ENCODE measurements at regions not wholly inside any gene's neighbourhood (a gene's known extent, or its start where the extent isn't known, plus 50 kb on each side); places are given as distances from the start of the nearest gene placed in this dataset.

DNA sequence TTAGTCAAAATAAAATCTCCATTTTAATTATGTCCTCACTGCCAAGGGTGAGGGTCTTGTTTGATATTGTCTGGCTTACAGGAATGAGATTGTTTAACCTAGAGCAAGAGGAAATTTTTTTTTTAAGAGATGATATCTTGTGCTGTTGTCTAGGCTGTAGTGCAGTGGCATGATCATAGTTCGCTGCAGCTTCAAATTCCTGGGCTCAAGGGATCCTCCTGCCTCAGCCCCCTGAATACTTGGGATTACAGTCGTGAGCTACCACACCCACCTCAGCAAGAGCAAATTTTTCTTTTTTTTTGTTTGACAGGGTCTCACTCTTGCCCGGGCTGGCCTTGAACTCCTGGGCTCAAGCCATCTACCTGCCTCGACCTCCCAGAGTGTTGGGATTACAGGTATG is 84.6 kb downstream of the DISP1 start:
- POLR2A ChIA-PET (ENCODE audit: unreplicated experiment), result no interaction called here
- CTCF ChIA-PET, result no interaction called here
- intact Hi-C loops (cut with micrococcal nuclease), result loop anchor here (2.0 kb wide), 1 partner anchor 13 kb away; no protein-coding TSS in a partner anchor

DNA sequence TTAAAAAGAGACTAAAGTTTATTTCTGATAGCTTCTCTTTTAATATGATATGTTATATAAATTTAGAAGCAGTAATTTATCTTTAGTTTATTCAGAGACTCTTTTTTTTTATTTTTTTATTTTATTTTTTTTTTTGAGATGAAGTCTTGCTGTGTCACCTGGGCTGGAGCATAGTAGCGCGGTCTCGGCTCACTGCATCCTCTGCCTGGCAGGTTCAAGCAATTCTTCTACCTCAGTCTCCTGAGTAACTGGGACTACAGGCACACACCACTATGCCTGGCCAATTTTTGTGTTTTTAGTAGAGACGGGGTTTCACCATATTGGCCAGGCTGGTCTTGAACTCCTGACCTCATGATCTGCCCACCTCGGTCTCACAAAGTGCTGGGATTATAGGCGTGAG is 89.6 kb downstream of the DISP1 start:
- intact Hi-C loops (cut with micrococcal nuclease), result no loop called here
- H3K27me3 ChIP-seq (ENCODE audit: low read length), result no peaks in the 10 kb centered on the region
- CTCF ChIA-PET, result no interaction called here

More for the DNA sequence above, 84.6 kb downstream of the DISP1 start:
- no peak for DNase-seq
- Histone ChIP-seq H3K27me3 (ENCODE audit: low read length) (no peaks in the 10 kb centered on the region), H3K79me2 (ENCODE audit: low read length) (no peaks in the 10 kb centered on the region), H3K9me2 (replicated peaks; ENCODE audit: low read length) (no peaks in the 10 kb centered on the region), H3K36me3 (ENCODE audit: low read depth, low read length) (no peaks in the 10 kb centered on the region), H3K9me3 (ENCODE audit: low read length) (no peaks in the 10 kb centered on the region), H3K9ac (ENCODE audit: low read length) (no peak overlapping the region), H3K27ac (ENCODE audit: low read length) (no peak overlapping the region), H3K4me2 (ENCODE audit: low read length) (no peak overlapping the region), H3F3A (ENCODE audit: low read length, unreplicated experiment) (no peaks in the 10 kb centered on the region), H3K4me3 (ENCODE audit: low read length) (no peak overlapping the region), H4K20me1 (ENCODE audit: low read length) (no peaks in the 10 kb centered on the region), H3K4me1 (ENCODE audit: insufficient read depth, low read length) (peaks cover 19% of the 10 kb centered on the region), H2AFZ (ENCODE audit: low read length) (no peak overlapping the region)
- TF ChIP-seq, protein P1, sequence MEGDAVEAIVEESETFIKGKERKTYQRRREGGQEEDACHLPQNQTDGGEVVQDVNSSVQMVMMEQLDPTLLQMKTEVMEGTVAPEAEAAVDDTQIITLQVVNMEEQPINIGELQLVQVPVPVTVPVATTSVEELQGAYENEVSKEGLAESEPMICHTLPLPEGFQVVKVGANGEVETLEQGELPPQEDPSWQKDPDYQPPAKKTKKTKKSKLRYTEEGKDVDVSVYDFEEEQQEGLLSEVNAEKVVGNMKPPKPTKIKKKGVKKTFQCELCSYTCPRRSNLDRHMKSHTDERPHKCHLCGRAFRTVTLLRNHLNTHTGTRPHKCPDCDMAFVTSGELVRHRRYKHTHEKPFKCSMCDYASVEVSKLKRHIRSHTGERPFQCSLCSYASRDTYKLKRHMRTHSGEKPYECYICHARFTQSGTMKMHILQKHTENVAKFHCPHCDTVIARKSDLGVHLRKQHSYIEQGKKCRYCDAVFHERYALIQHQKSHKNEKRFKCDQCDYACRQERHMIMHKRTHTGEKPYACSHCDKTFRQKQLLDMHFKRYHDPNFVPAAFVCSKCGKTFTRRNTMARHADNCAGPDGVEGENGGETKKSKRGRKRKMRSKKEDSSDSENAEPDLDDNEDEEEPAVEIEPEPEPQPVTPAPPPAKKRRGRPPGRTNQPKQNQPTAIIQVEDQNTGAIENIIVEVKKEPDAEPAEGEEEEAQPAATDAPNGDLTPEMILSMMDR (conservative IDR thresholded peaks at IDR 0.05; ENCODE audit: low read depth, low read length), result no peak
- TF ChIP-seq EZH2 (IDR thresholded peaks at IDR 0.05; ENCODE audit: low read length, unreplicated experiment) (no peak), EZH2phosphoT487 (IDR thresholded peaks at IDR 0.05; ENCODE audit: borderline replicate concordance, low read length) (no peak)
- no peak for ATAC-seq
- BruUV-seq (replicated peaks), result no TSS peak

DNA sequence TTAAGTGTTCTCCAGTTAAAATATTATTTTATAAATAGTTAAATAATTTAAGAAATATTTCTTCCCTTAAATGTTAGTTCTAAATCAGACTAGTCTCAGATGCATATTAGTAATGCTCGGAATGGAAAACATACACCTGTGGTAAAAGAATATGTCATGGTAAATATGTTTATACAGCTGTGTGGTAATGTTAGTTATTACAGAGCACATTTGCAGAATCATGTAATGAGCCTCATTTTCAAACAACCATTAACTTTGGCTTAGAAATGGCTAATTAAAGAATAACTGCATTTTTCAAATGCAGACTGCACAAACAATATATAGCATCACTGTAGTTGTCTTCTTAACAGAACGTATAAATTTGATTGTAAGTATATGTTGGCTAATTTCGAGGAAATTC is 90.3 kb downstream of the DISP1 start:
- Histone ChIP-seq H3K4me3 (ENCODE audit: low read length) (no peak overlapping the region), H2AFZ (ENCODE audit: low read length) (no peak overlapping the region), H3K9ac (ENCODE audit: low read length) (no peak overlapping the region), H3K9me3 (ENCODE audit: low read length) (no peaks in the 10 kb centered on the region), H3F3A (ENCODE audit: low read length, unreplicated experiment) (no peaks in the 10 kb centered on the region), H4K20me1 (ENCODE audit: low read length) (no peaks in the 10 kb centered on the region), H3K4me2 (ENCODE audit: low read length) (no peak overlapping the region), H3K27me3 (ENCODE audit: low read length) (no peaks in the 10 kb centered on the region), H3K4me1 (ENCODE audit: insufficient read depth, low read length) (peaks cover 1% of the 10 kb centered on the region; the same call in 1 of the 2 replicates), H3K36me3 (ENCODE audit: low read depth, low read length) (no peaks in the 10 kb centered on the region), H3K79me2 (ENCODE audit: low read length) (no peaks in the 10 kb centered on the region), H3K27ac (ENCODE audit: low read length) (no peak overlapping the region), H3K9me2 (replicated peaks; ENCODE audit: low read length) (no peaks in the 10 kb centered on the region)
- DNase-seq (no peak), ATAC-seq (no peak)
- BruUV-seq (replicated peaks), result no TSS peak
- ChIA-PET POLR2A (ENCODE audit: unreplicated experiment) (no interaction called here), CTCF (no interaction called here)
- intact Hi-C loops (cut with micrococcal nuclease), result no loop called here
- TF ChIP-seq EZH2phosphoT487 (IDR thresholded peaks at IDR 0.05; ENCODE audit: borderline replicate concordance, low read length), result no peak
- TF ChIP-seq, protein P1 (conservative IDR thresholded peaks at IDR 0.05; ENCODE audit: low read depth, low read length), result no peak
- TF ChIP-seq EZH2 (IDR thresholded peaks at IDR 0.05; ENCODE audit: low read length, unreplicated experiment), result no peak

More for the DNA sequence above, 89.6 kb downstream of the DISP1 start:
- no peaks in the 10 kb centered on the region for H3F3A ChIP-seq (ENCODE audit: low read length, unreplicated experiment)
- no peak overlapping the region for H3K4me2 ChIP-seq (ENCODE audit: low read length)
- no peak overlapping the region for H2AFZ ChIP-seq (ENCODE audit: low read length)
- POLR2A ChIA-PET (ENCODE audit: unreplicated experiment), result no interaction called here
- H3K27ac ChIP-seq (ENCODE audit: low read length), result no peak overlapping the region
- no TSS peak for BruUV-seq (replicated peaks)
- DNase-seq (no peak), ATAC-seq (no peak)
- no peak overlapping the region for H3K4me3 ChIP-seq (ENCODE audit: low read length)
- H3K9ac ChIP-seq (ENCODE audit: low read length), result no peak overlapping the region
- H3K79me2 ChIP-seq (ENCODE audit: low read length), result no peaks in the 10 kb centered on the region
- TF ChIP-seq, protein P1 (conservative IDR thresholded peaks at IDR 0.05; ENCODE audit: low read depth, low read length), result no peak
- TF ChIP-seq EZH2 (IDR thresholded peaks at IDR 0.05; ENCODE audit: low read length, unreplicated experiment), result no peak
- TF ChIP-seq EZH2phosphoT487 (IDR thresholded peaks at IDR 0.05; ENCODE audit: borderline replicate concordance, low read length), result no peak
- no peaks in the 10 kb centered on the region for H3K9me3 ChIP-seq (ENCODE audit: low read length)
- no peaks in the 10 kb centered on the region for H3K36me3 ChIP-seq (ENCODE audit: low read depth, low read length)
- no peaks in the 10 kb centered on the region for H3K4me1 ChIP-seq (ENCODE audit: insufficient read depth, low read length)
- H4K20me1 ChIP-seq (ENCODE audit: low read length), result no peaks in the 10 kb centered on the region
- H3K9me2 ChIP-seq (replicated peaks; ENCODE audit: low read length), result no peaks in the 10 kb centered on the region

Data from PC-3 (cell line).